Esophagus squamous epithelium (tissue), 4 donors: ENCODE measurements at regions not wholly inside any gene's neighbourhood (a gene's known extent, or its start where the extent isn't known, plus 50 kb on each side); places are given as distances from the start of the nearest gene placed in this dataset.

Experiments used
- POLR2A ChIP-seq, 4 donors: fragments of 450-650 bp; IDR thresholded peaks; one replicate each; pipeline ENCODE4 v1.6.1; 2017; ENCODE audit warnings: antibody characterized with exemption in 4 of 4, mild to moderate bottlenecking in 4 of 4, moderate library complexity in 3 of 4
- TF ChIP-seq, protein P1 (sequence below), 6 experiments: fragments of 450-650 bp in 4 of 6; fragments of 200-600 bp in 2 of 6; sonication (generic) in 2 of 6; IDR thresholded peaks; one replicate each; pipeline ENCODE4 v1.5.1; 2016 to 2019; ENCODE audit warnings: antibody characterized with exemption in 6 of 6, mild to moderate bottlenecking in 4 of 6, moderate library complexity in 4 of 6

GRCh38 chr1:195894411-195894810 is 713.8 kb downstream of the KCNT2 start:
- TF ChIP-seq, protein P1, sequence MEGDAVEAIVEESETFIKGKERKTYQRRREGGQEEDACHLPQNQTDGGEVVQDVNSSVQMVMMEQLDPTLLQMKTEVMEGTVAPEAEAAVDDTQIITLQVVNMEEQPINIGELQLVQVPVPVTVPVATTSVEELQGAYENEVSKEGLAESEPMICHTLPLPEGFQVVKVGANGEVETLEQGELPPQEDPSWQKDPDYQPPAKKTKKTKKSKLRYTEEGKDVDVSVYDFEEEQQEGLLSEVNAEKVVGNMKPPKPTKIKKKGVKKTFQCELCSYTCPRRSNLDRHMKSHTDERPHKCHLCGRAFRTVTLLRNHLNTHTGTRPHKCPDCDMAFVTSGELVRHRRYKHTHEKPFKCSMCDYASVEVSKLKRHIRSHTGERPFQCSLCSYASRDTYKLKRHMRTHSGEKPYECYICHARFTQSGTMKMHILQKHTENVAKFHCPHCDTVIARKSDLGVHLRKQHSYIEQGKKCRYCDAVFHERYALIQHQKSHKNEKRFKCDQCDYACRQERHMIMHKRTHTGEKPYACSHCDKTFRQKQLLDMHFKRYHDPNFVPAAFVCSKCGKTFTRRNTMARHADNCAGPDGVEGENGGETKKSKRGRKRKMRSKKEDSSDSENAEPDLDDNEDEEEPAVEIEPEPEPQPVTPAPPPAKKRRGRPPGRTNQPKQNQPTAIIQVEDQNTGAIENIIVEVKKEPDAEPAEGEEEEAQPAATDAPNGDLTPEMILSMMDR (IDR thresholded peaks at IDR 0.05) = no peak
- no peak for TF ChIP-seq POLR2A (IDR thresholded peaks at IDR 0.05)
